Neural progenitor cell (in vitro differentiated cells): ENCODE measurements at regions not wholly inside any gene's neighbourhood (a gene's known extent, or its start where the extent isn't known, plus 50 kb on each side); places are given as distances from the start of the nearest gene placed in this dataset.

Experiments
- DNase-seq: peaks from one replicate; pipeline ENCODE4 v3.0.0-alpha.2; 2016; ENCODE audit warnings: low spot score
- H2AFZ ChIP-seq: fragments of 200-600 bp; sonication (generic); replicated peaks from 2 replicates; pipeline ENCODE4 v1.6.1; 2016; ENCODE audit warnings: antibody characterized with exemption
- H3F3A ChIP-seq: fragments of 200-600 bp; sonication (generic); 2 replicates; pipeline ENCODE4 v1.6.1; 2016; ENCODE audit warnings: antibody characterized with exemption, low read depth
- H3K27ac ChIP-seq: fragments of 200-600 bp; sonication (generic); 2 replicates; pipeline ENCODE4 v1.5.1; 2016; ENCODE audit warnings: mild to moderate bottlenecking
- H3K27me3 ChIP-seq: fragments of 200-600 bp; sonication (generic); 2 replicates; pipeline ENCODE4 v1.6.1; 2016; ENCODE audit warnings: mild to moderate bottlenecking, moderate library complexity
- H3K36me3 ChIP-seq: fragments of 200-600 bp; sonication (generic); 2 replicates; pipeline ENCODE4 v1.5.1; 2016
- H3K4me1 ChIP-seq: fragments of 200-600 bp; sonication (generic); 2 replicates; pipeline ENCODE4 v1.6.1; 2016; ENCODE audit warnings: mixed run types
- H3K4me2 ChIP-seq: fragments of 200-600 bp; sonication (generic); 2 replicates; pipeline ENCODE4 v1.6.1; 2016
- H3K4me3 ChIP-seq: fragments of 200-600 bp; sonication (generic); 2 replicates; pipeline ENCODE4 v1.5.1; 2016
- H3K79me2 ChIP-seq: fragments of 200-600 bp; sonication (generic); 2 replicates; pipeline ENCODE4 v1.6.1; 2016; ENCODE audit warnings: low read depth
- H3K9ac ChIP-seq: fragments of 200-600 bp; sonication (generic); 2 replicates; pipeline ENCODE4 v1.6.1; 2016
- H3K9me3 ChIP-seq: fragments of 200-600 bp; sonication (generic); 2 replicates; pipeline ENCODE4 v1.5.1; 2016; ENCODE audit warnings: low read depth
- H4K20me1 ChIP-seq: fragments of 200-600 bp; sonication (generic); 2 replicates; pipeline ENCODE4 v1.6.1; 2016; ENCODE audit warnings: low read depth
- H3K27ac Mint-ChIP-seq: 3 replicates; pipeline ENCODE4 v1.8.0; 2021; ENCODE audit warnings: mixed read lengths
- H3K27me3 Mint-ChIP-seq: 2 replicates; pipeline ENCODE4 v1.8.0; 2022; ENCODE audit warnings: low read depth, mild to moderate bottlenecking, inconsistent platforms, moderate library complexity, mixed read lengths; ENCODE audit not compliant: insufficient read depth
- H3K36me3 Mint-ChIP-seq: 3 replicates; pipeline ENCODE4 v1.8.0; 2021; ENCODE audit warnings: mixed read lengths
- H3K4me1 Mint-ChIP-seq: 3 replicates; pipeline ENCODE4 v1.8.0; 2021; ENCODE audit warnings: mixed read lengths
- H3K4me3 Mint-ChIP-seq: 3 replicates; pipeline ENCODE4 v1.8.0; 2021; ENCODE audit warnings: mild to moderate bottlenecking, moderate library complexity, mixed read lengths
- H3K9me3 Mint-ChIP-seq: 3 replicates; pipeline ENCODE4 v1.8.0; 2020; ENCODE audit warnings: mixed read lengths
- EZH2 ChIP-seq: fragments of 200-600 bp; sonication (generic); IDR thresholded peaks from 2 replicates; pipeline ENCODE4 v1.6.1; 2017; ENCODE audit warnings: antibody characterized with exemption, mild to moderate bottlenecking, moderate library complexity
- EZH2phosphoT487 ChIP-seq: fragments of 200-600 bp; sonication (generic); IDR thresholded peaks from 2 replicates; pipeline ENCODE4 v1.6.1; 2017; ENCODE audit warnings: antibody characterized with exemption
- TF ChIP-seq, protein P1 (sequence below): fragments of 200-600 bp; sonication (generic); IDR thresholded peaks from 2 replicates; pipeline ENCODE4 v1.5.1; 2017; ENCODE audit warnings: antibody characterized with exemption, mild to moderate bottlenecking

DNA sequence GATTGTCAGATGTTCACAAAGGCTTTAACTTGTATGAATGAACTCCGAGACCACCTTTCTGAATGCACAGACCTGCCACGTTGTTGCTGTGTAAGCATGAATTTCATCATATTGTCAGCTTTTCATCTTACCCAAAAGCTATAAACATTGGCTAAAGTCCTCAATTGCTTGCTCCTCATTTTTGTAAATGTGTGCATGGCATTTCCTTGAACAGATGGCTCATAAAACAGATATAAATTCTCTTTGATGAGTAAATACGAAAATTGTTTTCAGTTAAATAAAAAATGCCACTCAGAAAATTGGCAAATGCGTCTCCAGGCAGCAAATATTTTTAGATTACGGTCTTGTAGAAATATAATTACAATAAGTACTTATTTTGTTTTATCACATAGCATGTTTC, 226.0 kb upstream of the NDN start:
- TF ChIP-seq EZH2 (no peak), EZH2phosphoT487 (no peak)
- TF ChIP-seq, protein P1, sequence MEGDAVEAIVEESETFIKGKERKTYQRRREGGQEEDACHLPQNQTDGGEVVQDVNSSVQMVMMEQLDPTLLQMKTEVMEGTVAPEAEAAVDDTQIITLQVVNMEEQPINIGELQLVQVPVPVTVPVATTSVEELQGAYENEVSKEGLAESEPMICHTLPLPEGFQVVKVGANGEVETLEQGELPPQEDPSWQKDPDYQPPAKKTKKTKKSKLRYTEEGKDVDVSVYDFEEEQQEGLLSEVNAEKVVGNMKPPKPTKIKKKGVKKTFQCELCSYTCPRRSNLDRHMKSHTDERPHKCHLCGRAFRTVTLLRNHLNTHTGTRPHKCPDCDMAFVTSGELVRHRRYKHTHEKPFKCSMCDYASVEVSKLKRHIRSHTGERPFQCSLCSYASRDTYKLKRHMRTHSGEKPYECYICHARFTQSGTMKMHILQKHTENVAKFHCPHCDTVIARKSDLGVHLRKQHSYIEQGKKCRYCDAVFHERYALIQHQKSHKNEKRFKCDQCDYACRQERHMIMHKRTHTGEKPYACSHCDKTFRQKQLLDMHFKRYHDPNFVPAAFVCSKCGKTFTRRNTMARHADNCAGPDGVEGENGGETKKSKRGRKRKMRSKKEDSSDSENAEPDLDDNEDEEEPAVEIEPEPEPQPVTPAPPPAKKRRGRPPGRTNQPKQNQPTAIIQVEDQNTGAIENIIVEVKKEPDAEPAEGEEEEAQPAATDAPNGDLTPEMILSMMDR, result no peak
- H3K9me3 Mint-ChIP-seq, result peaks cover 2% of the 10 kb centered on the region
- Histone ChIP-seq H3K9me3 (no peaks in the 10 kb centered on the region), H4K20me1 (no peaks in the 10 kb centered on the region), H3K27me3 (no peaks in the 10 kb centered on the region), H3K36me3 (no peaks in the 10 kb centered on the region), H3K9ac (no peak overlapping the region), H3F3A (no peaks in the 10 kb centered on the region), H2AFZ (no peak overlapping the region), H3K4me2 (peak overlapping the region; percentile 23), H3K4me1 (peaks cover 6% of the 10 kb centered on the region), H3K27ac (no peak overlapping the region), H3K79me2 (no peaks in the 10 kb centered on the region), H3K4me3 (no peak overlapping the region)
- H3K27me3 Mint-ChIP-seq, result peaks cover 2% of the 10 kb centered on the region
- H3K4me1 Mint-ChIP-seq, result peaks cover 13% of the 10 kb centered on the region
- DNase-seq, result no peak
- peaks cover 2% of the 10 kb centered on the region for H3K36me3 Mint-ChIP-seq
- H3K27ac Mint-ChIP-seq, result no peak overlapping the region
- H3K4me3 Mint-ChIP-seq, result no peak overlapping the region

DNA sequence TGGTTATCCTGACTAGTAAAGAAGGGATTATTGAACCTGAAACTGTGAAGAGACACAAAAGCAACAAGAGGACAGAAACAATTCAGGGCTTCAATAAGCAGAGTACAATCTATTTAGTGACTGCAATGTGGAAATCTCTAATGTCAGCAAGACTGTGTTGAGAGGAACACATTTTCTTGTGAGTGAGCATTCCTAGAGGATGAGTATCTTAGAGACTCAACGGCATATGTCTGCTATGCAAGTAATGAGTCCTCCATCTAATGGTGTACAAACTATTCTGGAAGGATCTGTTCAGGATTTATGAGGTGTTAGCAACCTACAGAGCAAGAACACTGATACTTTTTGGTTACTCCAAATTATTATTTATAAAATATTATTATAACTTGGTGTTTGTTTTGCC, 226.5 kb upstream of the NDN start:
- Histone ChIP-seq H3K4me3 (no peak overlapping the region), H3K36me3 (no peaks in the 10 kb centered on the region), H3K4me1 (peaks cover 6% of the 10 kb centered on the region), H3K9ac (no peak overlapping the region), H3K27ac (no peak overlapping the region), H3K4me2 (peak overlapping the region; percentile 23), H3F3A (no peaks in the 10 kb centered on the region), H3K79me2 (no peaks in the 10 kb centered on the region), H3K27me3 (no peaks in the 10 kb centered on the region), H2AFZ (no peak overlapping the region), H3K9me3 (no peaks in the 10 kb centered on the region), H4K20me1 (no peaks in the 10 kb centered on the region)
- Mint-ChIP-seq H3K4me1 (peaks cover 13% of the 10 kb centered on the region), H3K4me3 (no peak overlapping the region), H3K27me3 (peaks cover 2% of the 10 kb centered on the region), H3K36me3 (peaks cover 2% of the 10 kb centered on the region), H3K27ac (no peak overlapping the region), H3K9me3 (peaks cover 4% of the 10 kb centered on the region)
- no peak for TF ChIP-seq EZH2phosphoT487
- TF ChIP-seq, protein P1, result no peak
- no peak for TF ChIP-seq EZH2
- DNase-seq, result no peak

DNA sequence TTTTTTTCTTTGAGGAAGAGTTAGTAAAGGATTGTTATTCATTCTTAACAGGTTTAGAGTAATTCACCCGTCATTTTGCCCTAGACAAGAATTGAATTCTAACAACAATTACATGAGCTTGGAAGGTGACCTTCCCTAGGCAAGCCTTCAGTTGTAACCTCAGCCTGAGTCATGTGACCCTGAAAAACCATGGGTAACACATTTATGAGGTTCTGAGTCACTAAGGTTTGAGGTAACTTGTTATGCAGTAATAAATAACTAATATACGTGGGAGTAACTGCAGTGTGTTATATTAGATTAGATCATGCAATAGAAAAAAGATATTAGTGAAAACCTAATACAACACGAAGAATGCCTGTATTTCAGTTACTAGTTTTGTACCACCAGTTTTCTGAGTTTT, 237.6 kb upstream of the NDN start:
- H3K27me3 ChIP-seq, result no peaks in the 10 kb centered on the region
- H4K20me1 ChIP-seq, result no peaks in the 10 kb centered on the region
- no peaks in the 10 kb centered on the region for H3K36me3 ChIP-seq
- no peak overlapping the region for H3K27ac ChIP-seq
- Mint-ChIP-seq H3K9me3 (peaks cover 3% of the 10 kb centered on the region), H3K4me3 (no peak overlapping the region), H3K27ac (no peak overlapping the region), H3K36me3 (peaks cover 3% of the 10 kb centered on the region), H3K27me3 (no peaks in the 10 kb centered on the region), H3K4me1 (no peaks in the 10 kb centered on the region)
- H3K4me2 ChIP-seq, result no peak overlapping the region
- H2AFZ ChIP-seq, result no peak overlapping the region
- no peaks in the 10 kb centered on the region for H3K79me2 ChIP-seq
- H3F3A ChIP-seq, result no peaks in the 10 kb centered on the region
- no peak overlapping the region for H3K9ac ChIP-seq
- no peak for DNase-seq
- H3K4me3 ChIP-seq, result no peak overlapping the region
- TF ChIP-seq, protein P1, result no peak
- no peak for TF ChIP-seq EZH2phosphoT487
- no peak for TF ChIP-seq EZH2
- no peaks in the 10 kb centered on the region for H3K4me1 ChIP-seq
- peaks cover 4% of the 10 kb centered on the region for H3K9me3 ChIP-seq

DNA sequence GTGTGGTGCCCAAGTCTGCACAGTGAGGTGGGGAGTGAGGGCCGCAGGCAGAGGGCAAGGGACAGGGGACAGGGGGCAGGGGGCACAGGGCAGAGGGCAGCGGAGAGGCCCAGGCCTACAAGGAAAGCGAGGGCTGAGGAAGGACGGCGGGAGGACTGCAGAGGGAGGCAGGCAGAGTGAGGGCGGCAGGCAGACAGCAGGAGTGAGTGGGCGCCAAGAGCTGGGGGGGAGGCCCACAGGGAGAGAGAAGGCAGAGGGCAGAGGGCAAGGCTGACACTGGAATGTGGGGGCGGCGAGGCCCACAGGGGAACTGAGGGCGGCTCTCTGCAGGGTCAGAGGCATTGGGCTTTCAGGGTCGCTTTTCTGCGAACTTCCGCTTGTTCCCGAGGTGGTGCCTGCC, 267.8 kb upstream of the NDN start:
- Mint-ChIP-seq H3K27me3 (no peaks in the 10 kb centered on the region), H3K36me3 (no peaks in the 10 kb centered on the region), H3K4me3 (no peak overlapping the region), H3K4me1 (no peaks in the 10 kb centered on the region), H3K27ac (no peak overlapping the region), H3K9me3 (peaks cover 22% of the 10 kb centered on the region)
- Histone ChIP-seq H3K9me3 (peaks cover 4% of the 10 kb centered on the region), H3K4me1 (no peaks in the 10 kb centered on the region), H4K20me1 (no peaks in the 10 kb centered on the region), H3K9ac (no peak overlapping the region), H3K27me3 (no peaks in the 10 kb centered on the region), H2AFZ (no peak overlapping the region), H3K4me2 (no peak overlapping the region), H3K36me3 (no peaks in the 10 kb centered on the region), H3K27ac (no peak overlapping the region), H3K79me2 (no peaks in the 10 kb centered on the region), H3F3A (no peaks in the 10 kb centered on the region), H3K4me3 (no peak overlapping the region)
- DNase-seq, result no peak
- TF ChIP-seq EZH2 (no peak), EZH2phosphoT487 (no peak)
- TF ChIP-seq, protein P1, result no peak
